C4-2B (cell line): ENCODE measurements at regions not wholly inside any gene's neighbourhood (a gene's known extent, or its start where the extent isn't known, plus 50 kb on each side); places are given as distances from the start of the nearest gene placed in this dataset.

Experiments
- CTCF ChIP-seq: fragments of 450-650 bp; conservative IDR thresholded peaks from 2 replicates; pipeline ENCODE4 v1.5.1; 2017; ENCODE audit warnings: mild to moderate bottlenecking
- ZFX ChIP-seq: fragments of 450-650 bp; IDR thresholded peaks from 2 replicates; pipeline ENCODE4 v1.6.1; 2017

- no peak for TF ChIP-seq CTCF
- no peak for TF ChIP-seq ZFX
These were observed 236.7 kb downstream of the CDC5L start for GRCh38 chr6:44624226-44624625.
